ENCODE measurements at regions not wholly inside any gene's neighbourhood (a gene's known extent, or its start where the extent isn't known, plus 50 kb on each side); places are given as distances from the start of the nearest gene placed in this dataset.

DNA sequence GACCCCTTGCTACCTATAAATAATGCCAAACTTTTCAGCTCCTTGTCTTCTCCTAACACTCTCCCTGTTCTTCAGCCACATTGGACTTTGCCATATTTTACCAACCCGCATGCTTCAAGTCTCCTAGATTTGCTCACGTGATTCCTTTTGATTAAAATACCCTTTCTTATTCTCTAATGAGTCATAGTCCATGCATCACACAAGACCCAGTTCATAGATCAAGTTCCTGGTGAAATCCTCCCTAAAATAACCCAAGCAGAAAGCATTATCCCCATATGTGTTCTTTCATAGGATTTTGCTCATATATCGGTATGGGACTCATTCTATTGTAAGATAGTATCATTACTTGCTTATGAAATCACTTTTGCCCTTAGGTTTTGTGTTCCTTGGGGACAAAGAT, 108.9 kb upstream of the STXBP5 start:
- no peak for DNase-seq

DNA sequence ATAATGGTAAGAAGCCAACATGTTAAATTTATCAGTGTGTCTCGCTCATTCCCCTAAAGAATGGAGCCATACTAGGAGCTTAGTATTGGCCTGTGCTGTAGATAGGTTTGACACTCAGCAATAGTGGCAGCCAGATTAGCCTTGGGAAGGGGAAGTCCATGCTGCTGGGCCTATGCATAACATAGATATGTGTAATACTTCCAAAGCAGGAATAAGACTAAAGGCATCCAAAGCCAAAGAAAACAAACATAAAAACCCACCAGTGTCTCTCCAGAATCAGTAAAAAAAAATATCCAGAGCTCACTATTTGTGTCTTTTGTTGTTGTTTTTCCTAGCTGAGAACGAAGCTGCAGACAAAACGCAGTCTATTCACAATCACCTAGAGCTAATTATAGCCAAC, 104.2 kb upstream of the STXBP5 start:
- no peak for DNase-seq

DNA sequence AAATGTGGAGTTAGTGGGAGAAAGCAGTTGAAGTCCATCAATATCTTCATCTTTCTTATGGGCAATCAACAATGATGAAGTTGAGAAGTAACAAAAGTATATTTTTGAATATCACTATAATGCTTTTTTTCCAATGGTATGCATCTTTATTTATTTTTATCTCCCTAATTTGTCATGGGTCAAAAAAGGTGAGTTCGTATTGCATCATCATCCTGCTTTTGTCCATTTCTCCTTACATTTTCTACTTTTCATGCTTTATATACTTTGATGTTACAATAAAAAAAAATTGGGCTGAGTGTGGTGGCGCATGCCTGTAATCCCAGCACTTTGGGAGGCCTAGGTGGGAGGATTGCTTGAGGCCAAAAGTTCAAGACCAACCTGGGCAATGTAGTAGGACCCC, 101.2 kb upstream of the STXBP5 start:
- DNase-seq = no peak

DNA sequence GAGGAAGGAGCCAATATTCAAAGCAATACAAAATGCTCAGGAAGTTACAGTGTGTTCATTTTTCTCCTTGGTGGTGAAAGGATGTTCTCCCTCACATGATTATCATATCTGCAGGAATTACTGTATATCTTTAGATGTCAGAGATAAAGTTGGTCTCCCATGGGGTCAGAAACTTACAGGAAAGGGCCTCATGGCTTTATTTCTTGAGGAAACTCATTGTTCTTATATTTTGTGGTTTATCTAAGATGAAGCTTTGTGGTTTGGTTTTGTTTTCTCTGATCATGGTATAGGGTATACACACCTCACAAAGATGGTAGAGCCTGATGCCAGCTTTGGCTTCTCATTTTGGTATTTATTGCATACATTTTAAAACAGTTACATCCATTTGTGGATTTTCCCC, 100.5 kb upstream of the STXBP5 start:
- no peak for DNase-seq

DNA sequence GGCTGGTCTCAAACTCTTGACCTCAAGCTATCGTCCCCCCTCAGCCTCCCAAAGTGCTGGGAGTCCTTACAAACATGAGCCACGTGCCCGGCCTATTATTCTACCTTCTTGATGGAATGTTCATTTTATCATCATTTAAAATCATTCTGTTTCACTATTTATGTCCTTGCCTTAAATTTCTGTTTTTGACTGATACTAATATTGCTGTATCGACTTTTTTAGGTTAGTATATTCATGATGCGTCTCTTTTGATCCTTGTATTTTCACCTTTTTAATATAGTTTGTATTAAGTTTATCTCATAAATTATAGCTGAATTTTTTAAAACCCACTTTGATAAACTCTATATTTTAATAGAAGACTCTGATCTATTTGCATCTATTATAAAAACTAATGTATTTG, 98.4 kb upstream of the STXBP5 start:
- no peak for DNase-seq

DNA sequence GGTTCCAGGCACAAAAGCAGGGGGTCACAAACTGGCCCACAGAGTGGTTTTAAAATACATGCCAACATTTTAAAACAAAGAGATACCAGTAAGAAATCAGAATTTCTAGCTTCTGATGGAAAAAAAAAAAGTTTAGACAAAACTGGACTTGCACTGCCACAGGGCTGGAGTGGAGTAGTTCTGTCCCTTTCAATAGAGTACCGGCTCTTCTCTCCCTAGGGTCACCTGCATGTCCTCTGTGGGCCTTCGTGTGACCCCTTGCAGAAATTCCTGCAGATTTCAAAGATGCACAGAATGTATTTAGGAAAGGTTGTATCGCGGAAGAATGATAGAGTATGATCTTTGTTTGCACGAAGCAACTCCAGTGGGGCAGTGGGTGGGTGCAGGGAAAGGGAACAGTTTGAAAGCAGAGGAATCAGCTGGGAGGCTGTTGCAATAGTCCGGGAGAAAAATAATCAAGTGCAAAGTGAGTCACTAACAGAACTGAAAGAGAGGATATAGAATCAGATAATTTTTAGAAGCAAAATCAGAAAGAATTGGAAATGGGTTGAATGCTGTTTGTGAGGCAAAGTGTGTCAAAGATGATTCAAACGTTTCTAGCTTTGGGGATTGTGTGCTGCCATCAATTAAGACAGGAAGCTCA, 97.3 kb upstream of the STXBP5 start:
- no peak for DNase-seq

DNA sequence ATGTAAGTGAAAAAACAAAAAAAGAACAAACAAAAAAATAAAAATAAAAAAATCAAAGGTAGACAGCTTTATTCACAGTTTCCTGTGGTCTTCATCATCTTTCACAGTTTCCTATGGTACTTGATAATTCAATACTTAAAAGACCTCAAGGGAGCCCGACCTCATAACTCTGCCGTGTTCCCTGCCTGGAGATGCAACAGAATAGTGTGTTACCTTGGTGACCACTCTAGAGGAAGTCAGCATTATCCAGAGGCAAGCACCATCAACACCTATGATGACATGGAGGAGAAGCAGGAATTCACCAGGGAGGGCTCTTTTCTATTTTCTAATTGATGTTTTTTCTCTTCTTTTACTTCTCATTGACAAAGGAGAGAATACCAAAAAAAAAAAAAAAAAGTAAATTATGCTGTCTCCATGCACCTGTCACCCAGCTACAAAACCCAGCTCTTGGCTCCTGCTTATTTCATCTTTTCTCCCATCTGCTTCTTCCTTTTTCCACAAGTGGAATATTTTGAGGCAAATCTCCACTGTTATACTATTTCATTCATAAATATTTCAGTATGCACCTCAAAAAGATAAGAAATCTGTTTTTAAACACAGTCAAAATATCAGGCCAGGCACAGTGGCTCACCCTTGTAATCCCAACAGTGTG, 95.8 kb upstream of the STXBP5 start:
- DNase-seq = no peak

DNA sequence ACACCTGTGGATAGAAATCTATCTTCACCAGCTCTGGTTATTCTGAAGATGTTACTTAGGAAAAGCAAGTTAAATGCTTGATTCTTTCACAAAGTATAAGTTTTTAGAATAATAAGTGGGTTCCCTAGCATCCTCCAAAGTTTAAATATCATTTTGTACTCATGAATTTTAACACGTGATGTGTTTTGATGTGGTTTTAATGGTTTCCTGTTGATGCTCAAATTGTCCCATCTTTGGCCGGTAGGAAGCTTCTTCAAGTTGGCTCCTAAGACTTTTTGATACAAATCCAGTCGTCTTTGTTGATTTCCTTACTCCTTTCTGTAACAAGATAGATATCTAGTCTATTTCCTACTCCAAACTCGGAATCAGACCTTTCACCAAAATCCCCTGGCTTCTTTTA, 94.5 kb upstream of the STXBP5 start:
- no peak for DNase-seq

DNA sequence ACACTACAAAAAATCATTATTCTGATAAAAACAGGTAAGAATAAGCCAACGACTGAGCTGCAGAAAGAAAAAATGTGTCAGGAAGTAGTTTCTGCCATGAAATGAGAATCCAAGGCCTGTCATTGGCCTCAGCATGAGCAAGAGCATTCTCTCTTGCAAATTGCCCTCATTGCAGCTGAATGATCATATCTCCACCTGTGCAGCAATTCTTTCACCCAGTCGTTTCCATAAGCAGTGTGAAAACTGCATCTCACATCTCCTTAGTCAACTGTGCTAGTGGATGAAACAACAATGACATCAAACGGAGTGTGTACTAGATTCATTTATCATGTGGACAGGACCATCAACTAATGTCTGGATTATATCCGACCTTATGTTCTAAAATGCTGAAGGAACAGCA, 88.2 kb upstream of the STXBP5 start:
- no peak for DNase-seq

DNA sequence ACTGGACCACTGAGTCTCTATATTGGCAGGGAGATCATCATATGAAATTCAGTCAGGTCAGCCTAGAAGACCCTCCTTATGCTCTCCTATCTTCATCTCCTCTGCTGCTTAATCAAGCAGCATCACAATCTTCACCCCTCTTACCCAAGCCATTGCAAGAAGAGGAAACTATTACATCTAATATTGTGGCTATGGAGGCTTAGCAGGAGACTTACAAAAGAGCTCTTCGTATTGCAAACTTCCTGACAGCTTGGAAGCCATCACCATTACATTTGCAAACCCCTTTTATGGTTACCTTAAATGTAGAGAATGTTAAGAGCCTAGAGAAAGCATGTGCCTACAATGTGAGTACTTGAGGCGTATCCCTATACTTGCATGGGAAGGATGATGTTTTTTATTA, 87.2 kb upstream of the STXBP5 start:
- DNase-seq = no peak

DNA sequence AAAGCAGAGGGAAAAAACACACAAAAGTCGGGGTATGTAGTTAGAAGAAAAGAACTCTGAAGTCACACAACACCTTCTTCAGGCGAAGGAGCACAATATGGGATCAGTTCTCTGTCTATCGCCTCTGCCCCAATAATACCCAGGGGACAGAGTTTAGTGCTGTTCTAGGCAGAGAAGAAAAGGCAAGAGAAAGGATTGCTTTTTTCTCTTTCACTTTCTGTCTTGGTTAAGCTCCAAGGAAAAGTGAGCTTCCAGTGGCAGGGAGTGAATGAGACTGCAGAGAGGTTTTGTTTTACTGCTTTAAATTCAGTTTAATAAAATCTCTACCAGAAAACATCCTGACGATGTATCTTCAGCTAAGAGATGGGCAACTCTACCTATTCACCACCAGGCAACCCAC, 86.6 kb upstream of the STXBP5 start:
- no peak for DNase-seq

DNA sequence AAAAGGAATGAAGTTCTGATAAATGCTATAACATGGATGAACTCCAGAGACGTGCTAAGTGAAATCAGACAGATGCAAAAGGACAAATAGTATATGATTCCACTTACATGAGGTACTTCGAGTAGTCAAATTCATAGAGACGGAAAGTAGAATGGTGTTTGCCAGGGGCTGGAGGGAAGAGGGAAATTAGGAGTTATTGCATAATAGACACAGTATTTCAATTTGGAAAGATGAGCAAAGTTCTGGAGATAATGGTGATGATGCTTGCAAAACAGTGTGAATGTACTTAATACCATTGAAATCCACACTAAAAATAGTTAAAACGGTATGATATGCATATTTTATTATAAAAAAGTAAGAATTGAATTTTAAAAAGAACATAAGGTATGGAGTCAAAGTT, 84.9 kb upstream of the STXBP5 start:
- no peak for DNase-seq

DNA sequence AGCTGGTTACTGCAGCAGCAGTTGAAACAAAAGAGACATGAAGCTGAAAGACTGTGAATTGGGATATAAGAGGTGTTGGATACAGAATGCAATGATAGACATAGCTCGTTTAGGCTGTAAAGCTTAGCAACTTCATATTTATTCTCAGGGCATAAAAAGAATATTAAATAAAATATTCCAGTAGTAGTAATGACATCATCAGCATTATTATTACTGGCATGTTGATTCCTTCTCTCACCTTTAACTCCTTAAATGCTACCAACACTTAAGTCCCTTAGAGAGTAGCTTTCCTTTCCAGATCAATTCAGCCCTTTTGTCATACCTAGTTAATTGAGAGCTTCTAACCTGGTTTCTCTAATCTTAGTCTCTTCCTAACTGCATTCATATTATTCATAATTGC, 81.4 kb upstream of the STXBP5 start:
- DNase-seq = no peak

DNA sequence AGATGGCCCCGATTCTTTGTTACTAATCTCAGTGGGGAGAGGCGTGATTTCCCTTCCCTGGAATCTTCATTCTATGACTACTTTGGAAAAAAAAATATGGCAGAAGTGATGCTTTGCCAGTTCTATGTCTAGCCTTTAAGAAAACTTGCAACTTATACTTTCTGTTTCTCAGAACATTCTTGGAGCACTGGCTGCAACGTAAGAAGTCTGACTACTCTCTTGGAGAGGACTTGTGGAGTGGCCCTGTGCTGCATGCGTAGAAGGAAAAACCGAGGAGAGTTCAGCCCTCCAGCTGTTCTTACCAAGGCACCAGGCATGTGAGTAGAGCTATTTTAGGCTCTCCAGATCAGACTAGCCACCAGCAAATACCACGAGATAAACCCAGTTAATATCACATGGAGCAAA, 77.6 kb upstream of the STXBP5 start:
- no peak for DNase-seq

DNA sequence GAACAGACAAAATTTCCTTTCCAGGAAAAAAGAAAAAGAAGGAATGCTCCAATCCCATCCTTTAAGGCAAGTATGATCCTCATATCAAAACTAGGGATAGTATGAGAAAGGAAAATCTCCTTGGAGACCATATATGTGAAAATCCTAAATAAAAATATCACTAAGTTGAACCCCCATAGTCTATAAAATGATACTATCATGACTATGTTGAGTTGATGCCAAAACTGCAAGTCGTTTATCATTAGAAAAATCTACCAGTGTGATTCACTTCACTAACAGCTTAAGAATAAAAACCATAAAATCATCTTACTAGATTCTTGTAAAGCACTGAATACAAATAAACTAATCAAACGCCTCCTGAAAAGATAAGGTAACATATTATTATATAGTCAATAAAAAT, 76.6 kb upstream of the STXBP5 start:
- DNase-seq = no peak

DNA sequence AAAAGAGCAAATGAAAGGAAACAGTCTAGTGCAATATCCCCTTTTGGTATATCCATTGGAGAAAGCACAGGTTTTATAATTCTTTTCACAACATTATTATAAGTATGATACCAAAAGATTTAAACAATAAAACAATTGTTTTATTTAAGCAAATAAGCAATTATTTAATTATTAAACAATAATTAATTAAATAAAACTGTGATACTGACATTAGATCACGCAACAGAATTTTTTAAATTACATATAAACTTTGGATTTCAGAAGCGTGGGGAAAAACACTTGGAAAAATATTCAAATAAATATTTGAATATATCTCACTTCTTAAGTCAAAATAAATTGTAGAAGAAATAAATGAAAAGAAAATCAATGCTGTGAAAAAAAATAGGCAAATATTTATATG, 76.2 kb upstream of the STXBP5 start:
- no peak for DNase-seq

DNA sequence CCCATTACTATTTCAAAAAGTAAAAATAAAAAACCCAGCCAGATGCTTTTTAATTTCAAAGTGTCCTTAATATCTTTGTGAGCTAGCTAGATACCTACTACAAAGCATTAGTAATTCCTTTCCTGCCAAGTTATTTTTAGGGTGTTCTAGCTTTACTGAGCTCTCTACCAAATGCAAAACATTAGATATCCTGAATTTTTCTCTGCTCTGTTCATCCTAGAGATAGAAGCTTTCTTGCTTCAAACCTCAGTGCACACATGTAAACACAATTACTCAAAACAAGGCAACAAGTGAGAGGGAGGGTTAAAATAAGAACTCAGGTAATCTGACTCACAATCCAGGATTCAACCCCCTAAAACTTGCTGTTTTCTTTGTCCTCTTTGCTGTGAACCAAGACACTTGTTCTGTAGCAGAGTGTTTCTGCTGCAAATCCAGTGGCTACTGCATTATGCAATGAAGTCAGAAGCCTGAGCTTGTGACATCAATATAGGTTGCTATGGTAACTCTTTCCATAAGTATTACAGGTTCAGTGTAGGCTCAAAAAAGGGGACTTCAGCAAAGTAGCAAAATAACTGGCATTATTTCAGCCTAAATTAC, 72.6 kb upstream of the STXBP5 start:
- DNase-seq = no peak

DNA sequence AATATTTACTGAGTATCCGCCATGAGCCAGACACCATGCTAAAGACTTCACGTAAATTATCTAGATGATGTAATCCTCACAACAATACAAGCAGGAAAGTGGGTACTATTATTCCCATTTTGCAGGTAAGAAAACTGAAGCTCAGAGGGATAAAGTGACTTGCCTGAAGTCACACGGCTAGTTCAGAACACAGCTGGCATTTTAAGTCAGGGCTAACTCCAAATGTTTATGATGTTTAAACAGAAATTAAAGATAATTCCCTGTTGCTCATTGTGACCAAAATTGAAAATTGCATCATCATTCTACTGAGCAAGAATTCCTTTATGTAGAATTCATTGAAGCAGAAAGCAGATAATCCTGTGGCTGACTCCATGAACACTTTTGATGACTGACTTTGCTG, 71.3 kb upstream of the STXBP5 start:
- no peak for DNase-seq

DNA sequence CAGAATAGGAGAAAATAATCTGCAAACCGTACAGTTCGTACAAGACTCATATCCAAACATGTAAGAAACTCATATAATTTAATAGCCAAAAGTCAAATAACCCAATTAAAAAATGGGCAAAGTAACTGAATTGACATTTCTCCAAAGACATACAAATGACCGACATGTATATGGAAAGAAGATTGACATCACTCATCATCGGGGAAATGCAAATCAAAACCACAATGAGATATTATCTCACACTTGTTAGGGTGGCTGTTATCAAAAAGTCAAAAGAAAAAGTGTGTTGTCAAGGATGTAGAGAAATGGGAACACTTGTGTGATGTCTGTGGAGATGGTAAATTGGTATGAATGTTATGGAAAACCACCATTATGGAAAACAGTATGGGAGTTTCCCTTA, 70.5 kb upstream of the STXBP5 start:
- DNase-seq = no peak

DNA sequence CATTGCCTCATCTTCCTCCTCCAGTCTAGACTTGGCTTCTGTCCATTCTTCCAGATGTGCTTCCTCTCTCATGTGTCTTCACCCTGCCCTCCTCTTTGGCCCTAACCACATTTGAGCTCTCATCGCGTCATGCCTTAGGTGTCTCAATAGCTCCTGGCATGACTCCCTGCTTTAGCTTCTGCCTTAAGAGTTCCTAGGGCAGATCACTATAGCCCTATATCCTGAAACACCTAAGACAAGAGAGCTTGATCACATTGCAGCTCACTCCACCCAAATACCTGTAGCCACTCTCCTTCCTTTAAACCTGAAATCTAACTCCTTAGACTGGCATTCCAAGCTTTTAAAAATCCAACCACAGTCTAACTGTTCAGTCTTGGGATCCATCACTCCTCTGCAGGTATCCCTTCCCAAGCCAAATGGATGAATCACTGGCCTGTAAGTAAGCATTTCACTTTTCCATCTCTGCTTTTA, 69.0 kb upstream of the STXBP5 start:
- DNase-seq = no peak

DNA sequence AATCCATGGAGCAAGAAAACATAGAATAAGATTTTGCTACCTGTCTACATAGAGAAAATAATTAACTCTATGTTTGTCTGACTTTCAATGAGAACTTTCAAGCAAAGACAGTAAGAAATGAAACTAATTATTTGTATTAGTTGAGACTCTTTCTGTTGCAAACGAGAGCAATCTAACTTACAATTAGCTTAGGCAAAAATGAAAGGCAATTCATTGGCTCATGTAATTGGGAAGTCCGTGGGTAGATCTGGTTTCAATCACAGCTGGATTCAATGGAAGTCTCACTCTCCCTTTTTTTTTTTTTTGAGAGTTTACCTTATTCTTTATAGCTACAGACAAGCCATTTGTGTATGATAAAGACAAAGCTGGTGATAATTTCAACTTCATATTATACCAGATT, 68.2 kb upstream of the STXBP5 start:
- DNase-seq = no peak

DNA sequence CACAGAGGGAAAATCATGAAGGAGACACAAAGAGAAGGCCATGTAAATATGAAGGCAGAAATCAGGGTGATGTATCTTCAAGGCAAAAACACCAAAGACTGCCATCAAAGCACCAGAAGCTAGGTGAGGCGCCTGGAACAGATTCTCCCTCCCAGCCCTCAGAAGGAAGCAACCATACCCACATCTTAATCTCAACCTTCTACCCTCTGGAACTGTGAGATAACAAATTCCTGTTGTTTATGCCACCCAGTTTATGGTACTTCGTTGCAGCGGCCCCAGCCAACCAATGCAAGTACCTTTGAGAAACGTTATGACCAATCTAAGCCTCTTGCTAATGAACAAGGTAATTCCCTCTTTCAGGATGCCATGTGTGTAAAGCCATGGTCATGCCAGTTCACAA, 66.2 kb upstream of the STXBP5 start:
- DNase-seq = no peak

DNA sequence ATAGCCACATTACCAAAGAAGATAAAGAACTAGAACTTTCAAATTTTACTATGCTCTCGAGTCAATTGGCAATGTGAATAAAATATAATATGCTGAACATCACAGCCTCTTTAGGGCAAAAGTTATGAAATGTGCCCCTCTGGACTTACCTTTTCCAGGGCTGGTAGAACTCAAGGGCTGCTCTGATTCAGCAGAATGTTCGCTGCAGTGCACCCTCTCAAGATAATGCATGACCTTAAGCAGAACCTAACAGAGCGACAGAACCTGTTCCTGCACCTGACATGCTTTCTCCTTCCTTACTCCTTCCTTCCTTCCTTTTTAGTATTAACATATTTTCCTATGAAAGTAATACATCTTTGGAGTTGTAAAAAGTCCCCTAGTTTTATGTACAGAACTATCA, 65.4 kb upstream of the STXBP5 start:
- DNase-seq = no peak

DNA sequence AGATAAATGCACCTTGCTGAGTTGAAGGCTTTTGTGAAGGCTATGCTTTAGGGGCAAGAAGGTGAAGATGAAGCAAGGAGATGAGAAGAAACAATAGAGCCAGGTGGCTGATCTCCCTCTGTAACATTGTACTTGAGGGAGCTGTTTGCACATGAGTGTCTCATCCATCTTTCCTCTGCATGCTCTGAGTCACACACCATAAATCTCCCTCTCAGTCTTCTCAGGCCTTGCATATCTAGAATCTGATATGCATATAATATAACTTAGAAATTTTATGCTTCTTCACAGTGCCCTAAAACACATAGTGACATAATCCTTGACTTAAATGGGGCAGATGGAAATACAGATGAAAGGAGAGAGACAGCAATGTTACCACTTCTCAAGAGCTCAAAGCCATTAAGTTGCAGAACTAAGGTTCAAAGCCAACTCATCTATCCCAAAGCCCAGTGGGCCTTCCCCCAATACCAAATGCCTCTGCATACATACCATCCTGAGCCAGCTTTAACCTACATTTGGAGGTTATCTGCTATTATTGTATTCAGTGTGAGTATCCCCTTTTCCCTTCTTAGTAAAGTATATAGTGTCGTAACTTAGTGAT, 62.4 kb upstream of the STXBP5 start:
- no peak for DNase-seq
